ENCODE measurements at regions not wholly inside any gene's neighbourhood (a gene's known extent, or its start where the extent isn't known, plus 50 kb on each side); places are given as distances from the start of the nearest gene placed in this dataset.

- Histone ChIP-seq H3K27me3 (no peaks in the 10 kb centered on the region), H3K9me3 (no peaks in the 10 kb centered on the region), H3K27ac (peak overlapping the region; percentile 53 to 85 (median 64)), H3K4me1 (peaks cover 14 to 49% (median 26%) of the 10 kb centered on the region in 3 donors), H3K36me3 (no peaks in the 10 kb centered on the region), H3K4me3 (no peak overlapping the region)
- WGBS, 2 donors, result 24 to 31% methylated on average over 6 to 8 of the region's 8 CpGs
- TF ChIP-seq POLR2A (IDR thresholded peaks at IDR 0.05), result no peak
- no peak for TF ChIP-seq CTCF (IDR thresholded peaks at IDR 0.05)
- intact Hi-C loops (cut with DNase I), result no loop called here
- no peak for DNase-seq
Measured at GRCh38 chr2:158893026-158893425, 75.4 kb upstream of the TANC1 start.

DNA sequence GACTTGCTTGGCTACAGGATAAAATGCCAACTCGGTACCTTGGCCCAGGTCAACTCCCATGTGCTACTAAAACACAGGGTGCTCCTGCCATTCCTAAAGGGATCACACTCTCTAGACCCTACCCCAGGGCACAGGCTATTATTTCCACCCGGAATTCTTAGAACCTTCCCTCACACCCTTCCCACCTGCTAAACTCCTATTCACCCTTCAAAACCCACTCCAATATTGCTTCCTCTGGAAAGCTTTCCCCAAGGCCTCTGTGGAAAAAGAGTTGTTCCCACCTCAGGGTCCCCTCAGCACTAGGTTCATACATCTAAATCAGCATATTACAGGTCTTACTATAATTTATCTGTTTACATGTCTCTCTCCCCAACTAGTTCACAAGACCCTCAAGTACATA, 75.0 kb upstream of the TANC1 start:
- H3K27ac ChIP-seq, result peak overlapping the region; percentile 53 to 85 (median 64)
- TF ChIP-seq POLR2A (IDR thresholded peaks at IDR 0.05) (no peak), CTCF (IDR thresholded peaks at IDR 0.05) (no peak)

GRCh38 chr2:158894078-158894477, 74.4 kb upstream of the TANC1 start:
- Histone ChIP-seq H3K4me3 (no peak overlapping the region), H3K9me3 (no peaks in the 10 kb centered on the region), H3K4me1 (peaks cover 14 to 49% (median 26%) of the 10 kb centered on the region in 3 donors), H3K27ac (peak overlapping the region; percentile 53 to 85 (median 64)), H3K36me3 (no peaks in the 10 kb centered on the region), H3K27me3 (no peaks in the 10 kb centered on the region)
- TF ChIP-seq POLR2A (IDR thresholded peaks at IDR 0.05) (no peak), CTCF (IDR thresholded peaks at IDR 0.05) (no peak)
- DNase-seq, result no peak
- intact Hi-C loops (cut with DNase I), result no loop called here
- 45 to 54% methylated on average over 5 of the region's 5 CpGs for WGBS, 2 donors

More for the DNA sequence above, 75.0 kb upstream of the TANC1 start:
- Histone ChIP-seq H3K4me1 (peaks cover 14 to 49% (median 26%) of the 10 kb centered on the region in 3 donors), H3K36me3 (no peaks in the 10 kb centered on the region), H3K9me3 (no peaks in the 10 kb centered on the region), H3K27me3 (no peaks in the 10 kb centered on the region), H3K4me3 (no peak overlapping the region)
- intact Hi-C loops (cut with DNase I), result no loop called here
- WGBS, 2 donors, result 38 to 76% methylated on average over 2 of the region's 2 CpGs
- DNase-seq, result no peak

- no peaks in the 10 kb centered on the region for H3K9me3 ChIP-seq
- H3K27me3 ChIP-seq, result no peaks in the 10 kb centered on the region
- no peak for DNase-seq
- TF ChIP-seq POLR2A (IDR thresholded peaks at IDR 0.05) (no peak), CTCF (IDR thresholded peaks at IDR 0.05) (no peak)
- H3K36me3 ChIP-seq, result no peaks in the 10 kb centered on the region
- intact Hi-C loops (cut with DNase I), result no loop called here
- 22 to 42% methylated on average over 3 to 4 of the region's 4 CpGs for WGBS, 2 donors
- peaks cover 14 to 48% (median 26%) of the 10 kb centered on the region in 3 donors for H3K4me1 ChIP-seq
- no peak overlapping the region for H3K4me3 ChIP-seq
- peak overlapping the region in 1 of 4 donors; percentile 66 for H3K27ac ChIP-seq
Measured at GRCh38 chr2:158894572-158894971, 73.9 kb upstream of the TANC1 start.

- Histone ChIP-seq H3K36me3 (no peaks in the 10 kb centered on the region), H3K27me3 (no peaks in the 10 kb centered on the region), H3K4me3 (no peak overlapping the region), H3K4me1 (peaks cover 0 to 4% (median 0%) of the 10 kb centered on the region in 3 donors), H3K27ac (no peak overlapping the region), H3K9me3 (no peaks in the 10 kb centered on the region)
- WGBS, 2 donors, result 87% methylated on average over 8 of the region's 8 CpGs; no CpG with 5 or more reads in 1 of the 2 donors
- no peak for DNase-seq
- no peak for TF ChIP-seq CTCF (IDR thresholded peaks at IDR 0.05)
- no peak for TF ChIP-seq POLR2A (IDR thresholded peaks at IDR 0.05)
- intact Hi-C loops (cut with DNase I), result loop anchor here (5.0 kb wide), 1 partner anchor 217 kb away; no protein-coding TSS in a partner anchor
Measured at GRCh38 chr2:158900345-158900744, 68.1 kb upstream of the TANC1 start.

Measured in esophagus squamous epithelium (tissue), 5 donors.